Stimulated activated CD4-positive, alpha-beta T cell treated with anti-CD3 and anti-CD28 coated beads, TNF-alpha, amount 100 ng/mL, for 4 hours (primary cell): ENCODE measurements at regions not wholly inside any gene's neighbourhood (a gene's known extent, or its start where the extent isn't known, plus 50 kb on each side); places are given as distances from the start of the nearest gene placed in this dataset.
A peak's percentile ranks its signal among the peaks of the same experiment; 100 is the strongest.
"Not testable (repeated sequence)": the region's sequence is repeated elsewhere in the genome, so short reads cannot be mapped to it uniquely, and the experiment has no call there.

Source experiments
- DNase-seq, 3 experiments: peaks; one replicate each; pipeline ENCODE4 v3.0.0-alpha.2; 2020; ENCODE audit warnings: low read depth in 3 of 3

GRCh38 chr1:149275802-149276201 lies 172.5 kb upstream of the NBPF9 start:
- DNase-seq: not testable (repeated sequence)

- DNase-seq: not testable (repeated sequence)
Measured at GRCh38 chr1:149276496-149276895, 173.1 kb upstream of the NBPF9 start.

GRCh38 chr1:149278156-149278555 lies 174.8 kb upstream of the NBPF9 start:
- not testable (repeated sequence) for DNase-seq

- not testable (repeated sequence) for DNase-seq
Measured at GRCh38 chr1:149279015-149279414, 175.7 kb upstream of the NBPF9 start.

- not testable (repeated sequence) for DNase-seq
Measured at GRCh38 chr1:149279512-149279911, 176.2 kb upstream of the NBPF9 start.

GRCh38 chr1:149284773-149285172 lies 181.4 kb upstream of the NBPF9 start:
- DNase-seq: not testable (repeated sequence)

- DNase-seq: not testable (repeated sequence)
Measured at GRCh38 chr1:149285205-149285604, 181.9 kb upstream of the NBPF9 start.

- peak; percentile 13 to 56 (median 18) for DNase-seq
Measured at GRCh38 chr1:149285638-149286037, 182.3 kb upstream of the NBPF9 start.

GRCh38 chr1:149288580-149288979 lies 185.2 kb upstream of the NBPF9 start:
- not testable (repeated sequence) for DNase-seq

GRCh38 chr1:149300478-149301218 lies 174.2 kb upstream of the NBPF19 start:
- DNase-seq: not testable (repeated sequence)

- not testable (repeated sequence) for DNase-seq
Measured at GRCh38 chr1:149301282-149301681, 173.6 kb upstream of the NBPF19 start.

- DNase-seq: not testable (repeated sequence)
Measured at GRCh38 chr1:149304796-149305195, 170.0 kb upstream of the NBPF19 start.

- not testable (repeated sequence) for DNase-seq
Measured at GRCh38 chr1:149307640-149308039, 167.2 kb upstream of the NBPF19 start.

GRCh38 chr1:149314921-149315320 lies 159.9 kb upstream of the NBPF19 start:
- not testable (repeated sequence) for DNase-seq

- not testable (repeated sequence) for DNase-seq
Measured at GRCh38 chr1:149320971-149321731, 153.7 kb upstream of the NBPF19 start.

GRCh38 chr1:149321732-149322016 lies 153.2 kb upstream of the NBPF19 start:
- DNase-seq: not testable (repeated sequence)

- DNase-seq: not testable (repeated sequence)
Measured at GRCh38 chr1:149330081-149330335, 144.8 kb upstream of the NBPF19 start.

- not testable (repeated sequence) for DNase-seq
Measured at GRCh38 chr1:149336082-149336481, 138.8 kb upstream of the NBPF19 start.

GRCh38 chr1:149338221-149338691 lies 136.6 kb upstream of the NBPF19 start:
- not testable (repeated sequence) for DNase-seq

- not testable (repeated sequence) for DNase-seq
Measured at GRCh38 chr1:149338698-149339097, 136.1 kb upstream of the NBPF19 start.

- DNase-seq: not testable (repeated sequence)
Measured at GRCh38 chr1:149349448-149349847, 125.4 kb upstream of the NBPF19 start.

- DNase-seq: not testable (repeated sequence)
Measured at GRCh38 chr1:149352205-149352604, 122.6 kb upstream of the NBPF19 start.

- not testable (repeated sequence) for DNase-seq
Measured at GRCh38 chr1:149354579-149354978, 120.3 kb upstream of the NBPF19 start.
